Pons (tissue), 1 donor: ENCODE measurements at regions not wholly inside any gene's neighbourhood (a gene's known extent, or its start where the extent isn't known, plus 50 kb on each side); places are given as distances from the start of the nearest gene placed in this dataset.

ENCODE experiments used
- DNase-seq: peaks from one replicate; pipeline ENCODE4 v3.0.0-alpha.2; 2016; ENCODE audit warnings: low spot score

- DNase-seq, result peak; percentile 96
These were observed 79.0 kb upstream of the JUN start for GRCh38 chr1:58862728-58863385.

GRCh38 chr1:58864654-58865053 is 80.8 kb upstream of the JUN start:
- DNase-seq, result no peak

- DNase-seq, result no peak
These were observed 82.7 kb upstream of the JUN start for GRCh38 chr1:58866578-58866977.

- no peak for DNase-seq
These were observed 85.9 kb upstream of the JUN start for GRCh38 chr1:58869638-58870297.

- DNase-seq, result no peak
These were observed 86.4 kb upstream of the JUN start for GRCh38 chr1:58870298-58870676.

DNA sequence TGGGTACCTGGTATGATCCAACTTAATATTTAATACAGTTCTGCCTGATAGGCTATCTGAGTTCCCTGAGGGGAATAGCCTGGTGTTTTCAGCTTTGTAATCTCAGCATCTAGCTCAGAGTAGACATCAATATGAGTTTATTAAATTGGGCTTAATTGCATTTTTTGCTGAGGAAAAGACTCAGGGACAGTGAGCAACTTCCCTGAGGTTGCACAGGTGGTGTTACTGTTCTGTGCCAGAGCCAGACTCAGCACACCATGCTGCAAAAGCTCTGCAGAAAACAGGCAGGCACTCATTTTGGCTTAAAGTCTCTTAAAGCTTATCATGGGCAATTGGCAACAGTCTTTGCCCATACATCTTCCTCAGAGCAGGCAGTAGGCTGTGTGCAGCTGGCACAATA is 90.5 kb upstream of the JUN start:
- no peak for DNase-seq

DNA sequence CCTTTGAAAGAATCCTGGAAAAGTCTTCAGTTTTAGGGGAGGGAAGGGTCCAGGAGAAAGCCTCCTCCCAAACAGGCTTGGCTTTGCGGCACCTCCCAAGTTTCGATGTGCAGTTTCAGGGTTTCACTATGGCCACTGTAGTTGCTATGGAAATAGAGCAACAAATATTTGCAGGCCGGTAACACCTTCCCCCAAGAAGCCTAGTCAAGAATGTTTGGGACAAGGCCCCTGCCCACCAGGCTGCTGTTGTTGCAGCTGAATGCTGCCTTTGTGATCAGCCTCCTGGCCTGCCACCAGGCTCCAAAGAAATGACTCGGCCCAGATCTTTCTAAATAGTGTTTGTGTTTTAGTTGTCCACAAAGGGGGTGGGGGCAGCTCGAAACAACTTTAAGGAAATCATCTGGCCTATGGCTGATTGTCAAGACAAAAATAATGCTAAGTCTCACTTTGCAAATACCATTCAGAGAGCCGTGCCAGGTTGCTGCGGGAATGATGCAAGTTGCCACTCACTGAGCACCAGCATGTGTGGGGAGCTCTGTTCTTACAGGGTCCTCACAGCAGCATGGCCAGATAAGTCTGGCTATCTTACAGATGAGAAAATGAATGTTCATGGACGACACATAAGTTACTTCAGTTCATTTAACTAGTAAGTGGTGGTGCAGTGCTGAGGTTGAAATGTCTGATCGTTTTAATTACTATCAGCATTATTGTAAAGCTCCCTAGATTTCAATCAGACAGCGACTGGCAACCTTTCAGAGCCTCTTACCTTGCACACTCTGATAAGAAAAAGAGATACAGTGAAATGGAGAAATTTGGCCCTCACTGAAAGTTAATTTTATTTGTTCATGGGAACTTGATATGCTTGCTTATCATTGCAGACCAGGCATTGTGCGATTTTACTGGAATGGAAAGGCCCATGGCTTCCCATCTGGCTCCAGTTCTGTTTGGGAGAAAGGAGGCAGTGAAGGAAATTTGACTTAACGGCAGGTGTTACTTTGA is 91.2 kb upstream of the JUN start:
- DNase-seq, result peak; percentile 94

DNA sequence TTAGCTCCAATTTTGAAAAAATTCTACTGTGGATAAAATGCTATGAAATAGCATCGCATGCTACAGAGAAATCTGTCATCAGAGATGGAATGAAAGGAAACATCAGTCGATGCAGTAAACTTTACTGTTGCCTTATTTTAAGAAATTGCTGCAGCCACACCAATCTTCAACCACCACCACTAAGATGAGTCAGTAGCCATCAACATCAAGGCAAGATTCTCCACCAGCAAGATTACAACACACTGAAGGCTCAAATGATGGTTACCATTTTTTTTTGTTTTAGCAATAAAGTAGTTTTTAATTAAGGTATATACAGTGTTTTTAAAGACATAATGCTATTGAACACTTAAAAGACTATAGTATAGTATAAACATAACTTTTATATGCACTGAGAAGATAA is 95.6 kb upstream of the JUN start:
- DNase-seq, result no peak

- no peak for DNase-seq
These were observed 96.7 kb upstream of the JUN start for GRCh38 chr1:58880592-58880991.

- no peak for DNase-seq
These were observed 97.7 kb upstream of the JUN start for GRCh38 chr1:58881471-58881994.

DNA sequence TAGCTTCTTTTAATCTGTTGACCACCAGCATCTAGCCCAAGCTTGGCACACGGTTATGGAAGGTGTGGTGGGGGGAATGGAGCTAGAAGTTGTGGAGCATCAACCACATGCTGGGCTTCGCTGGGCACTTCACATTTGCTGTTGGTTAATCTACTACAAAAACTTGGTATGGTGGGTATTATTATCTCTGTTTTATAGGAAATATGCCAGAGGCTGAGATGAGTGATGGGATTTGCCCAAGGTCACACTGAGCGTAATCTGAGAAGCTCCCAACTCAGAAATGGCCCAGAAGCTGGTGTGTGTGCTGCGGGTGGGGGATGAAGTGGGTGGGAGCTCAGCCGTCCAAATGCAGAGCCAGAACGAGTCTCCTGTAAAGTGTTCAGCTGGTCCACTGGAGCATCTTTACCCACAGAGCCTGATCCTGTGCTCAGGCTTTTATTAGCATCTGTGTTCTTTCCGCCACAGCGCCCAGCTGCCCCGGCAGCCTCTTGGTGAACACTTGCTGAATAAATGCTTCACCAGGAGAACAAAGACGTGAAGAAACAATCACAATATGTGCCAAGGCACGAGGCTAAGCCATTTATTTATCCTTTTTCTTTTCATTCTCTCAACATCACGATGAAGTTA is 98.6 kb upstream of the JUN start:
- no peak for DNase-seq

GRCh38 chr1:58883037-58883887 is 99.4 kb upstream of the JUN start:
- DNase-seq, result peak; percentile 76

GRCh38 chr1:58883888-58884482 is 100.1 kb upstream of the JUN start:
- no peak for DNase-seq

GRCh38 chr1:58884706-58885661 is 101.1 kb upstream of the JUN start:
- DNase-seq, result no peak

DNA sequence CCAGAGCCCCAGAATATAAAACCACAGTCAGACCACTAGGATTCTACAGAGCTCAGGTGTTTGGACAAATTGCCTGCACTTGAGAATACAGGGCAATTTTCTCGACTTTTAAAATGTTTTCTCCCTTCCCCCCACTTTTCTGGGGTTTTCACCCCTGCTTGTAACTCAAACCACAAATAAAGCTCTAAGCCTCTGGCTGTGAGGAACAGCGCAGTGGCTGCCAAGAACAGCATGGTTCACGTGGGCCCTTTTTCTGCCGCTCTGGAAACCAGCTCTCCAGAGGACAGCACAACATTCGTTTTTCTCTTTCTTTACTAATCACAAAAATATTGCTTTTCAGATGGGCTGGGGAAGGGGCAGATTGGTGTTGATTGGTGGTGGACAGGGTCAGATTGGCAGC is 102.2 kb upstream of the JUN start:
- no peak for DNase-seq

DNA sequence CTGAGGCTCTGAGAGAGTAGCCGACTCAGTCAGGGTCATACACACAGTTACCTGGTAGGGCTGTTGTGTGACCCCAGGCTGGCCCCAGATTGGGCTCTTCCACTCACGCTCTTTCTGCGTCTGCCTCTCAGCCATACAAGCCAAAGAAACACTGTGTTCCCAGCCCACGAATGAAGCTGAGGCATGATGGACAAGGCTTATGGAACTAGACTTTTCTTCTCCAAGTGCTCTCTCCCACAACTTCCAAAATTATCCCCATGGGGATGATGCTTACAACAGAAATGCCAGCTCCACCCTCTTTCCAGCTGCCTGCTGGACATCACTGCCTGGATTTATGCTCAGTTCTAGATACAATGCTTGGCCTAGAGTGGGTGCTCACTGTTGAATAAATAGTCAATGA is 102.8 kb upstream of the JUN start:
- DNase-seq, result no peak

DNA sequence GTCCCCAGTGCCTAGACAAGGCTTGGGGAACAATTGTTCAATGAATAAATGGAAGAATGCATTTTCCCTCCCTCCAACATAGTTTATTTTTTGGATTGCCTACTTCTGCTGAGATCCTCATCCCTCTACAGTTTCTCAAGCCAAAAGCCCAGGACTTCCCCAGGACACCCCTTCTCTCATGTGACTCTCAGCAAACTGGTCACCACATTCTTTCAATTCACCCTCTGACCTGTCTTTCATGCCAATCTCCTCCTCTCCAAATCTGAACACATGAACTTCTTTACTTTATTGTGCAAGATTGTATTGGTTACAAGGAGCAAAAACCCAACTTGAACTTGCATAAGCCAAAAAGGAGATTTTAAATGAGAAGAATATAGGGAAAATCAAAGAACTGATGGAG is 103.2 kb upstream of the JUN start:
- DNase-seq, result no peak

DNA sequence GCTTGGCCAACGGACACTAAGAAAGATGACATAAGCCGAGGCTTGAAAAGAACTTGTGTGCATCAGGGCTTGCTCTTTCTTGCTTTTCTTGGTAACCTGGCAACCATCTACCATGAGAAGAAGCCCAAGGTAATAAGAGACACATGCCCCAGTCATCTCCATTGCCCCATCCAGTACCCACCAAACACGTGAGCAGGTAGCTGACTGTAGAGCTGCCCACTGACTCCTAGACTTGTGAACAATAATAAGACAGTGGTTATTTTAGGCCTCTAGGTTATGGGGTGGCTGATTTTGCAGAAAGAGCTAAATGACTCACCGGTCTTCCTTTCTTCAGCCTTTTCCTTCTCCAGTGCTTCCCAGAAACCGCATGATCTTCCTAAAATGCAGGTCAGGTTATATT is 105.0 kb upstream of the JUN start:
- no peak for DNase-seq

DNA sequence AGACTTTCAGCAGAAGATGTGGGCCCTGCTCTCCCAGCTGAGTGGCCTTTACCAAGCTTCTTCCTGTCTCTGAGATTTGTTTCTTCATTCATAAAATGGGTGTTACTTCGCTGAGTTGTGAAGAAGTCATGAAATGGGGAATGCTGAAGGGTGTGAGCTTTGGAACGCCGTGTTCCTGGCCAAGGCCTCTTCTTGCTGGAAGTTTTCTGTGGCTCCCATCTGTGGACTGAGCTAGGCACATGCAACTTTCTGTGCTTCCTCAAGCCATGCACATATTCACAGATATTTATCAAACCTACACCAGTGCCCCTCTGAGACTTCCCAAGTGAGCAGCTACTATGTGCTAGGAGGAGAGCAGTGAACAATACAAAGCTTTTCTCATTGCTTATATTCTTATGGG is 106.3 kb upstream of the JUN start:
- no peak for DNase-seq

DNA sequence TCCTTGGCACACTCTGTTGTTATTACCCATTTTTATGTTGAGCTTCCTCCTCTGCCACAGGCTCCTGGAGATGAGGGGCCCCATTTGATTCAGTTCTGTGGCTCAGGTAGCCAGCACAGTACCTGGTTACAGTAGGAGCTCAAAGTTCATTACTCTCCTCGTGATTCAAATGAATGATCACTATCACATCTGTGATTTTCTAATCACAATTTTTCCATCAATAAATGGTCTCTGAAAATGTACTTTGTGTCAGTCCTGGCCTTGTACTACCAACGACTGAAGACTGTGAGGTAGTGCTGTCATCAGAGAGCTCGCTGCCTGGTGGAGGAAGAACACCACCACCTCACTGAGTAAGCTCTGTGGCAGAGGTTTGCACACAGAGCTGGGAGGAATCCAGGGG is 106.8 kb upstream of the JUN start:
- no peak for DNase-seq
